Neural progenitor cell (in vitro differentiated cells): ENCODE measurements at regions not wholly inside any gene's neighbourhood (a gene's known extent, or its start where the extent isn't known, plus 50 kb on each side); places are given as distances from the start of the nearest gene placed in this dataset.
A peak's percentile ranks its signal among the peaks of the same experiment; 100 is the strongest.

ENCODE experiments used
- DNase-seq: peaks from one replicate; pipeline ENCODE4 v3.0.0-alpha.2; 2016; ENCODE audit warnings: low spot score
- H2AFZ ChIP-seq: fragments of 200-600 bp; sonication (generic); replicated peaks from 2 replicates; pipeline ENCODE4 v1.6.1; 2016; ENCODE audit warnings: antibody characterized with exemption
- H3F3A ChIP-seq: fragments of 200-600 bp; sonication (generic); 2 replicates; pipeline ENCODE4 v1.6.1; 2016; ENCODE audit warnings: antibody characterized with exemption, low read depth
- H3K27ac ChIP-seq: fragments of 200-600 bp; sonication (generic); 2 replicates; pipeline ENCODE4 v1.5.1; 2016; ENCODE audit warnings: mild to moderate bottlenecking
- H3K27me3 ChIP-seq: fragments of 200-600 bp; sonication (generic); 2 replicates; pipeline ENCODE4 v1.6.1; 2016; ENCODE audit warnings: mild to moderate bottlenecking, moderate library complexity
- H3K36me3 ChIP-seq: fragments of 200-600 bp; sonication (generic); 2 replicates; pipeline ENCODE4 v1.5.1; 2016
- H3K4me1 ChIP-seq: fragments of 200-600 bp; sonication (generic); 2 replicates; pipeline ENCODE4 v1.6.1; 2016; ENCODE audit warnings: mixed run types
- H3K4me2 ChIP-seq: fragments of 200-600 bp; sonication (generic); 2 replicates; pipeline ENCODE4 v1.6.1; 2016
- H3K4me3 ChIP-seq: fragments of 200-600 bp; sonication (generic); 2 replicates; pipeline ENCODE4 v1.5.1; 2016
- H3K79me2 ChIP-seq: fragments of 200-600 bp; sonication (generic); 2 replicates; pipeline ENCODE4 v1.6.1; 2016; ENCODE audit warnings: low read depth
- H3K9ac ChIP-seq: fragments of 200-600 bp; sonication (generic); 2 replicates; pipeline ENCODE4 v1.6.1; 2016
- H3K9me3 ChIP-seq: fragments of 200-600 bp; sonication (generic); 2 replicates; pipeline ENCODE4 v1.5.1; 2016; ENCODE audit warnings: low read depth
- H4K20me1 ChIP-seq: fragments of 200-600 bp; sonication (generic); 2 replicates; pipeline ENCODE4 v1.6.1; 2016; ENCODE audit warnings: low read depth
- H3K27ac Mint-ChIP-seq: 3 replicates; pipeline ENCODE4 v1.8.0; 2021; ENCODE audit warnings: mixed read lengths
- H3K27me3 Mint-ChIP-seq: 2 replicates; pipeline ENCODE4 v1.8.0; 2022; ENCODE audit warnings: low read depth, mild to moderate bottlenecking, inconsistent platforms, moderate library complexity, mixed read lengths; ENCODE audit not compliant: insufficient read depth
- H3K36me3 Mint-ChIP-seq: 3 replicates; pipeline ENCODE4 v1.8.0; 2021; ENCODE audit warnings: mixed read lengths
- H3K4me1 Mint-ChIP-seq: 3 replicates; pipeline ENCODE4 v1.8.0; 2021; ENCODE audit warnings: mixed read lengths
- H3K4me3 Mint-ChIP-seq: 3 replicates; pipeline ENCODE4 v1.8.0; 2021; ENCODE audit warnings: mild to moderate bottlenecking, moderate library complexity, mixed read lengths
- H3K9me3 Mint-ChIP-seq: 3 replicates; pipeline ENCODE4 v1.8.0; 2020; ENCODE audit warnings: mixed read lengths
- CTCF ChIP-seq: fragments of 200-600 bp; sonication (generic); IDR thresholded peaks from 2 replicates; pipeline ENCODE4 v1.5.1; 2017; ENCODE audit warnings: antibody characterized with exemption, mild to moderate bottlenecking
- EZH2 ChIP-seq: fragments of 200-600 bp; sonication (generic); IDR thresholded peaks from 2 replicates; pipeline ENCODE4 v1.6.1; 2017; ENCODE audit warnings: antibody characterized with exemption, mild to moderate bottlenecking, moderate library complexity
- EZH2phosphoT487 ChIP-seq: fragments of 200-600 bp; sonication (generic); IDR thresholded peaks from 2 replicates; pipeline ENCODE4 v1.6.1; 2017; ENCODE audit warnings: antibody characterized with exemption

- H3K36me3 ChIP-seq = no peaks in the 10 kb centered on the region
- no peaks in the 10 kb centered on the region for H3K27me3 ChIP-seq
- no peaks in the 10 kb centered on the region for H3K9me3 ChIP-seq
- no peaks in the 10 kb centered on the region for H3K36me3 Mint-ChIP-seq
- H2AFZ ChIP-seq = peak overlapping the region; percentile 6
- H4K20me1 ChIP-seq = no peaks in the 10 kb centered on the region
- no peaks in the 10 kb centered on the region for H3K79me2 ChIP-seq
- peaks cover 13% of the 10 kb centered on the region for H3K4me1 Mint-ChIP-seq
- TF ChIP-seq EZH2phosphoT487 = no peak
- TF ChIP-seq CTCF = no peak
- TF ChIP-seq EZH2 = no peak
- H3K4me3 Mint-ChIP-seq = no peak overlapping the region
- no peak for DNase-seq
- no peaks in the 10 kb centered on the region for H3K9me3 Mint-ChIP-seq
- no peak overlapping the region for H3K9ac ChIP-seq
- H3K27ac Mint-ChIP-seq = no peak overlapping the region
- no peak overlapping the region for H3K4me3 ChIP-seq
- H3K27ac ChIP-seq = no peak overlapping the region
- no peak overlapping the region for H3K4me2 ChIP-seq
- no peaks in the 10 kb centered on the region for H3K27me3 Mint-ChIP-seq
- no peaks in the 10 kb centered on the region for H3F3A ChIP-seq
- H3K4me1 ChIP-seq = no peaks in the 10 kb centered on the region
Observed at GRCh38 chr2:146239392-146240135, 1605.3 kb upstream of the ACVR2A start.

GRCh38 chr2:146238254-146238966 is 1606.4 kb upstream of the ACVR2A start:
- no peak overlapping the region for H2AFZ ChIP-seq
- H3K4me3 Mint-ChIP-seq = no peak overlapping the region
- no peaks in the 10 kb centered on the region for H3K27me3 ChIP-seq

GRCh38 chr2:146235158-146235557 is 1609.7 kb upstream of the ACVR2A start:
- Histone ChIP-seq H3K9ac (no peak overlapping the region), H3K4me2 (no peak overlapping the region), H3K27ac (no peak overlapping the region), H2AFZ (no peak overlapping the region), H3K79me2 (no peaks in the 10 kb centered on the region), H3K4me3 (no peak overlapping the region), H3K4me1 (no peaks in the 10 kb centered on the region), H3K36me3 (no peaks in the 10 kb centered on the region), H4K20me1 (no peaks in the 10 kb centered on the region), H3K27me3 (no peaks in the 10 kb centered on the region), H3K9me3 (no peaks in the 10 kb centered on the region), H3F3A (no peaks in the 10 kb centered on the region)
- no peak for DNase-seq
- H3K36me3 Mint-ChIP-seq = no peaks in the 10 kb centered on the region
- peaks cover 13% of the 10 kb centered on the region for H3K4me1 Mint-ChIP-seq
- TF ChIP-seq EZH2phosphoT487 = no peak
- no peak for TF ChIP-seq CTCF
- no peak for TF ChIP-seq EZH2
- H3K4me3 Mint-ChIP-seq = no peak overlapping the region
- no peaks in the 10 kb centered on the region for H3K27me3 Mint-ChIP-seq
- H3K27ac Mint-ChIP-seq = no peak overlapping the region
- H3K9me3 Mint-ChIP-seq = no peaks in the 10 kb centered on the region

More at GRCh38 chr2:146238254-146238966, 1606.4 kb upstream of the ACVR2A start:
- H3K36me3 Mint-ChIP-seq = no peaks in the 10 kb centered on the region
- Histone ChIP-seq H3K4me3 (no peak overlapping the region), H3K27ac (no peak overlapping the region), H3K36me3 (no peaks in the 10 kb centered on the region), H3K79me2 (no peaks in the 10 kb centered on the region), H3K9me3 (no peaks in the 10 kb centered on the region), H3K9ac (no peak overlapping the region), H3K4me2 (no peak overlapping the region), H3F3A (no peaks in the 10 kb centered on the region), H3K4me1 (no peaks in the 10 kb centered on the region), H4K20me1 (no peaks in the 10 kb centered on the region)
- H3K27ac Mint-ChIP-seq = no peak overlapping the region
- no peaks in the 10 kb centered on the region for H3K9me3 Mint-ChIP-seq
- DNase-seq = no peak
- TF ChIP-seq EZH2phosphoT487 = no peak
- TF ChIP-seq CTCF = no peak
- TF ChIP-seq EZH2 = no peak
- H3K4me1 Mint-ChIP-seq = peaks cover 13% of the 10 kb centered on the region
- H3K27me3 Mint-ChIP-seq = no peaks in the 10 kb centered on the region
